ENCODE measurements at regions not wholly inside any gene's neighbourhood (a gene's known extent, or its start where the extent isn't known, plus 50 kb on each side); places are given as distances from the start of the nearest gene placed in this dataset.
"Not testable (repeated sequence)": the region's sequence is repeated elsewhere in the genome, so short reads cannot be mapped to it uniquely, and the experiment has no call there.

DNA sequence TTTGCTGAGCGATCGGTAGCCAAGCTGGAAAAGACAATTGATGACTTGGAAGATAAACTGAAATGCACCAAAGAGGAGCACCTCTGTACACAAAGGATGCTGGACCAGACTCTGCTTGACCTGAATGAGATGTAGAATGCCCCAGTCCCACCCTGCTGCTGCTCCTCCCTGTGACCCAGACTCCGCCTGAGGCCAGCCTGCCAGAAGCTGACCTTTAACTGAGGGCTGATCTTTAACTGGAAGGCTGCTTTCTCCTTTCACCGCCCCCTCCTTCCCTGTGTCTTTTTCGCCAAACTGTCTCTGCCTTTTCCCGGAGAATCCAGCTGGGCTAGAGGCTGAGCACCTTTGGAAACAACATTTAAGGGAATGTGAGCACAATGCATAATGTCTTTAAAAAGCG, 109.0 kb upstream of the TOX3 start:
- not testable (repeated sequence) for TF ChIP-seq POLR2A (IDR thresholded peaks at IDR 0.05)
- TF ChIP-seq, protein P1, sequence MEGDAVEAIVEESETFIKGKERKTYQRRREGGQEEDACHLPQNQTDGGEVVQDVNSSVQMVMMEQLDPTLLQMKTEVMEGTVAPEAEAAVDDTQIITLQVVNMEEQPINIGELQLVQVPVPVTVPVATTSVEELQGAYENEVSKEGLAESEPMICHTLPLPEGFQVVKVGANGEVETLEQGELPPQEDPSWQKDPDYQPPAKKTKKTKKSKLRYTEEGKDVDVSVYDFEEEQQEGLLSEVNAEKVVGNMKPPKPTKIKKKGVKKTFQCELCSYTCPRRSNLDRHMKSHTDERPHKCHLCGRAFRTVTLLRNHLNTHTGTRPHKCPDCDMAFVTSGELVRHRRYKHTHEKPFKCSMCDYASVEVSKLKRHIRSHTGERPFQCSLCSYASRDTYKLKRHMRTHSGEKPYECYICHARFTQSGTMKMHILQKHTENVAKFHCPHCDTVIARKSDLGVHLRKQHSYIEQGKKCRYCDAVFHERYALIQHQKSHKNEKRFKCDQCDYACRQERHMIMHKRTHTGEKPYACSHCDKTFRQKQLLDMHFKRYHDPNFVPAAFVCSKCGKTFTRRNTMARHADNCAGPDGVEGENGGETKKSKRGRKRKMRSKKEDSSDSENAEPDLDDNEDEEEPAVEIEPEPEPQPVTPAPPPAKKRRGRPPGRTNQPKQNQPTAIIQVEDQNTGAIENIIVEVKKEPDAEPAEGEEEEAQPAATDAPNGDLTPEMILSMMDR (IDR thresholded peaks at IDR 0.05) = not testable (repeated sequence)

Data from testis (tissue), 2 donors.